Fibroblast of gingiva (primary cell): ENCODE measurements at regions not wholly inside any gene's neighbourhood (a gene's known extent, or its start where the extent isn't known, plus 50 kb on each side); places are given as distances from the start of the nearest gene placed in this dataset.
"Not testable (repeated sequence)": the region's sequence is repeated elsewhere in the genome, so short reads cannot be mapped to it uniquely, and the experiment has no call there.

ENCODE experiments used
- DNase-seq: peaks from one replicate; pipeline ENCODE4 v3.0.0-alpha.2; 2011; ENCODE audit warnings: low read depth

DNA sequence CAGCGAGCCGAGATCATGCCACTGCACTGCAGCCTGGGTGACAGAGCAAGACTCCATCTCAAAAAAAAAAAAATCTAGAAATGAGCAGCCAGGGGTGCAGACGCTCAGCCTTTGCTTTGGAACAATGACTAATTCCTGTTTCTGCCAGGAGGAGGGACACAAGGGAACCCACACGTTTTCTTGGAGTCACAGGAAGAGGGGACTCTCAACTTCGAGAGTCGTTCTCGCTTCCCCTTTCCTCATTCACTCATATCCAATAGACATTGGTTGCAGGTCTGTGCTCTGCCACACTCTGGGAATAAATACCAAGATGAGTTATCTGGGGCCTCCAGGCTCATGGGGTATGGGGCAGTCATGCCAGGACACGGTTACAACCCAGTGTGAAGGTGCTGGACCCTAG, 91.5 kb upstream of the RREB1 start:
- no peak for DNase-seq

GRCh38 chr6:7021301-7021700, 86.5 kb upstream of the RREB1 start:
- DNase-seq, result no peak

DNA sequence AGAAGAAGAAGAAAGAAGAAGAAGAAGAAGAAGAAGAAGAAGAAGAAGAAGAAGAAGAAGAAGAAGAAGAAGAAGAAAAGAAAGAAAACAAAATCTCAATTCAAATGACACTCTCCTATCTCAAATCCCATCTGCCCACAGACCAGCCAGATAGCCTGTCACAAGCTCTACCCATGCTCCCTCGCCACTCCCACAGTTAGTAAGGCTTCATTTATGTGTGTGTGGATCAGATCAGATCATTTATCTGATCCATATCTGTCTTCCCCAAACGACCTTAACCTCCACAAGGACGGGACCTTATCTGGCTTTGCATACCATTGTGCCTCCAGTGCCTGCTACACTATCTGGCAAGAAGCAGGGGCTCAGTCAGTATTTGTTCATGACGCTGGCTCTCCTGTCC, 81.9 kb upstream of the RREB1 start:
- DNase-seq, result no peak

- not testable (repeated sequence) for DNase-seq
Measured at GRCh38 chr6:7028963-7029362, 78.8 kb upstream of the RREB1 start.

GRCh38 chr6:7030968-7031367, 76.8 kb upstream of the RREB1 start:
- not testable (repeated sequence) for DNase-seq

GRCh38 chr6:7033202-7033601, 74.6 kb upstream of the RREB1 start:
- DNase-seq, result no peak

GRCh38 chr6:7034055-7034454, 73.7 kb upstream of the RREB1 start:
- no peak for DNase-seq

DNA sequence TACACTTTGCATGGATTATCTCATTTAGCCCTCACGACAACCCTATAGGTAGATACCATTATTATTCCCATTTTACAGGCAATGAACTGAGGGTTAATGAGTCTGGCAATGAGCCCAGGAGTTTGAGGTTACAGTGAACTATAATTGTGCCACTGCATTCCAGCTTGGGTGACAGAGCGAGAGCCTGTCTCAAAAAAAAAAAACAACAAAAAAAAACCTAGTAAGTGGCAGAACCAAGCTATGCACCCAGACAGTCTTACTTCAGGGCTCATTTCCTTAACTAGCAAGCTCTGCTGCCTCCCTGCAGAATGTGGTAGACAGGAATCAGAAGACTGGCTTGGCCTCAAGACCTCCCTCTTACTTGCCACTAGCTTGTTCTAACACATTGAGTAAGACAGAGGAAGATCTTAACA, 71.9 kb upstream of the RREB1 start:
- no peak for DNase-seq

DNA sequence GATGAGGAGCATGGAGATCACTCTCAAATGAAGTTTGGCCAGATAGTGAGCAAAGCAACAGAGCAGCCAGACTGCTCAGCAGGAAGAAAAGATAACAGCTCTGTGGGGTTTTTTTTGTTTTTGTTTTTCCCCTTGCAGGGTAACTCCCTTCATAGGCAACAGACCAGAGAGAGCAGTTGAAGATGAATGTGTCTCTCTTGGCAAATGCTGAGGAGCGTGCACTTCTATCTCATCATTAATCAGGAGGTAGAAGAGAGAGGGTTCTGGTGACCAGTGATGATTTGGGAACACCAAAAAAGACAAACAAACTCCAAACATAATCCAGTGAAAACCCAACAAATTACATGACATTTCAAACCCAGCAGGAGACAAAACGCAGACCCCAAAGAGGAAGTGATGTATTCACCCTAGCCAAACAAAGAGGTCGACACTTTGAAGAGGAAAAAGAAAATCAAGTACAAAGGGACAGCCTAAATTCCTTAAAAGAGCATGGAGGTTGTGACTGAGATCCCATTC, 66.2 kb upstream of the RREB1 start:
- DNase-seq, result no peak

DNA sequence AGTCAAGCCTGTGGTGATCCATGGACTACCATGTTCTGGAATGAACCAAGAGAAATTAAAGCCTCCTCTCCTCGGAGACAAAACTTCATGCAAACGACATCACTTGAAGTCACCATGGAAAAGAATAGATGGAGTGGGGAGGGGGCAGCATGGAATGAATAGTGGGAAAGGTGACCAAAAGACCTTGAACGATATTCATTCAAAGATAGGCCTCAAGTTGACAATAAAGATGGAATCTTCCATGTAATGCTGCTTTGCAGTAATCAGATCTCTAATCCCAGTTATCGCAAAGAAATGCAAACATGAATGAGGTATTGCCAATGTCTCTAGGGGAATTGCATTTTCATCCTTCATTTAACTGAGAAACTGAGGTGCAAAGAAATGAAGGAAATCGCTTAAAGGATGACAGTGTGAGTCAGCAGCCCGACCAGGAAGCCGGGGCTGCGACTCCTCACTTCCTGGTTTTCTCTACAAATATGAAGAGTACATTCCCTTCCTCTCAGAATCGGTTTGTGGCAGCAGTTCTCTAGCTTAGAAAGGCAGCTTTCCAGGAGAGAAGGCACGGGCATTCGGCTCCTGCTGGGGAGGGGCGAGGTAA, 65.6 kb upstream of the RREB1 start:
- no peak for DNase-seq

GRCh38 chr6:7042654-7043545, 64.9 kb upstream of the RREB1 start:
- DNase-seq, result no peak

DNA sequence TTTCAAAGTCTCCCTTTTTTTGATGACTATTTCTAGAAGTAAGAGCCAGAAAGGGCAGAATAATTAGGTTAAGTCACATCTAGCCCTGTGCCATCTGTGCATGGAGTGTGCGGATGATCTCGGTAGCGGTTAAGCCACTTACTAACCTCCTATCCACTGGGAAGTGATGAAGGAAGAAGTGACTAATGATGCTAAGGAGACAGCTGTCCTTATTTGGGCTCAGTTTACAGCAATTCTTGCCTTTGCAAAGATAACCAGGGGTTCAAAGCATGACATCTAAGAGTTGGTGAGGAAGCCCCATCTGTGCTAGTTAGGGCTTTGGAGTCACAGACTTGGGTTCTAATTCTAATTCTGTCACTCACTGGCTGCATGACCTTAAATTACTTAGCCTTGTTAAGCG, 62.4 kb upstream of the RREB1 start:
- DNase-seq, result no peak

GRCh38 chr6:7045746-7046145, 62.0 kb upstream of the RREB1 start:
- no peak for DNase-seq

DNA sequence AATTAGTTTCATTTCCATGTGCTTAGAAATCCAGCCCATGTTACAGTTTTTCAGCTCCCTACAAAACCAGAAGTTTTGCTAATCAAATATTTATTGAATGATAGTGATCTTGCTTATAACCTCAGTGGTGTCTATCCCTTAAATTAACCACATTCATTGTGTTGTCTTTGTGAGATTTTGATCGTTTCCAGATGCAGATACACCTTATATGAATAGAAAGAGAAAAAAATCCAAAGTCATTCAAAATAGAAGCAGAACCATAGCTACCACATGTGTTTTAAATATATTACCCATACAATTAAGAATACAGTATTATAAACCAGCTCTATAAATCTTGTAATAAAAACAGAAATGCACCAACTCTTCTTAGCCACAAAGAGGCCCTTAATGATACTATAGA, 60.6 kb upstream of the RREB1 start:
- DNase-seq, result no peak

DNA sequence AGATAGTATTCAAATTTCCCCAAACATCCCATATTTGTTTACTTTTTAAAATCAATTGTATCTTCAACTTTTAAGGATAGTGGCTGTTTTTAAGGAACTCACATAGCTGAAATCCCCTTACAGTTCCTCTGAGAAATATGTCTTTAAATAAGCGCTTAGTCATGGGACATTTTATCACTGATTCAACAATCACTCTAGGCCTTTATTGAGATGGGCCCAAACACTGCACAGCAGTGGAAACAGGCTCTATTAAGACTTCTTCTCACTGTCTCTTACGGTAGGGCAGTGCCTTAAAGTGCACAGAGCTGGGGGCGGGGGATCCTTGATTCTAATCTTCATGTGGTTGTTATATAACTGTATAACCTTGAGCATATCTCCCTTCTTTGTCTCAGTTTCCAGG, 59.8 kb upstream of the RREB1 start:
- DNase-seq, result no peak

DNA sequence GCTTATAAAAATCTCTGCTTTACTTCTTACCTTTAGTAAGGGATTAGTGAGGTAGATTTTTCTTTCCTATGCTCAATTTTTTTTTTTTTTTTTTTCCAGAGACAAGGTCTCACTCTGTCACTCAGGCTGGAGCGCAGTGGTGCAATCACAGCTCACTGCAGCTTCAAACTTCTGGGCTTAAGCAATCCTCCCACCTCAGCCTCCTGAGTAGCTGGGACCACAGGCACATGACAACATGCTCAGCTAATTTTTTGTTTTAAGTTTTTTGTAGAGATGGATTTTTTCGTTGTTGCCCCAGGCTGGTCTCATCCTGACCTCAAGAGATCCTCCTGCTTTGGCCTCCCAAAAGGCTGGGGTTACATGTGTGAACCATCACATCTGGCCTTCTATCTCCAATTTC, 58.9 kb upstream of the RREB1 start:
- no peak for DNase-seq

GRCh38 chr6:7050004-7050403, 57.8 kb upstream of the RREB1 start:
- DNase-seq, result no peak

GRCh38 chr6:7050872-7051779, 56.6 kb upstream of the RREB1 start:
- DNase-seq, result no peak

- DNase-seq, result no peak
Measured at GRCh38 chr6:7051780-7052442, 55.9 kb upstream of the RREB1 start.

GRCh38 chr6:7052443-7053011, 55.2 kb upstream of the RREB1 start:
- peak; percentile 43 for DNase-seq

GRCh38 chr6:7053125-7053774, 54.5 kb upstream of the RREB1 start:
- no peak for DNase-seq
